ENCODE measurements at regions not wholly inside any gene's neighbourhood (a gene's known extent, or its start where the extent isn't known, plus 50 kb on each side); places are given as distances from the start of the nearest gene placed in this dataset.
"Not testable (repeated sequence)": the region's sequence is repeated elsewhere in the genome, so short reads cannot be mapped to it uniquely, and the experiment has no call there.

DNA sequence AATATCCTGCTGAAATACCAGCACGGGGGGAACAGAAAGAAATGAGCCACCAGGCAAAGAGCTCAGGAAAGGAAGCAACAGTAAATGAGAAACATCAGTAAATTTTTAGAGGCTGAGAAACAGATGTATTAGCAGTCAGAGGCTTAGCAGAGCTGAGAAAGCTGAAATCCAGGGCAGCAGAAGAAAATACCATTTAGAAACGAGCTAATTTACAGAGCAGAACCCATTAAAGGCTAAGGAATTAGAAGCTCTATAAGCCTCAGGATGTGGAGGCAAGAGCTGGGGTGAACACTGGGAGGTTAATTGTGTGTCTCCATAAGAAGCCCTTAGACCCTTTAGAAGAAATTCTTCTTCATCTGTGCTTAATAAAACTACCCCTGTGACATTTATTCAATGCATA lies 178.6 kb upstream of the RGS17 start:
- H3K4me3 ChIP-seq, result no peak overlapping the region
- no peaks in the 10 kb centered on the region for H3K4me1 ChIP-seq
- H3K36me3 ChIP-seq, result no peaks in the 10 kb centered on the region
- no peaks in the 10 kb centered on the region for H3K27me3 ChIP-seq
- no peak overlapping the region for H3K9ac ChIP-seq (ENCODE audit: low read depth in 2 of 2, low read length in 2 of 2)
- intact Hi-C loops (cut with DNase I), result loop anchor here (5.0 to 10.0 kb wide), 2 partner anchors 77 to 275 kb away; no protein-coding TSS in a partner anchor
- TF ChIP-seq, protein P1, sequence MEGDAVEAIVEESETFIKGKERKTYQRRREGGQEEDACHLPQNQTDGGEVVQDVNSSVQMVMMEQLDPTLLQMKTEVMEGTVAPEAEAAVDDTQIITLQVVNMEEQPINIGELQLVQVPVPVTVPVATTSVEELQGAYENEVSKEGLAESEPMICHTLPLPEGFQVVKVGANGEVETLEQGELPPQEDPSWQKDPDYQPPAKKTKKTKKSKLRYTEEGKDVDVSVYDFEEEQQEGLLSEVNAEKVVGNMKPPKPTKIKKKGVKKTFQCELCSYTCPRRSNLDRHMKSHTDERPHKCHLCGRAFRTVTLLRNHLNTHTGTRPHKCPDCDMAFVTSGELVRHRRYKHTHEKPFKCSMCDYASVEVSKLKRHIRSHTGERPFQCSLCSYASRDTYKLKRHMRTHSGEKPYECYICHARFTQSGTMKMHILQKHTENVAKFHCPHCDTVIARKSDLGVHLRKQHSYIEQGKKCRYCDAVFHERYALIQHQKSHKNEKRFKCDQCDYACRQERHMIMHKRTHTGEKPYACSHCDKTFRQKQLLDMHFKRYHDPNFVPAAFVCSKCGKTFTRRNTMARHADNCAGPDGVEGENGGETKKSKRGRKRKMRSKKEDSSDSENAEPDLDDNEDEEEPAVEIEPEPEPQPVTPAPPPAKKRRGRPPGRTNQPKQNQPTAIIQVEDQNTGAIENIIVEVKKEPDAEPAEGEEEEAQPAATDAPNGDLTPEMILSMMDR (IDR thresholded peaks at IDR 0.05), result no peak
- H3K27ac ChIP-seq, result no peak overlapping the region
- no peaks in the 10 kb centered on the region for H3K9me3 ChIP-seq
- no peak for DNase-seq

DNA sequence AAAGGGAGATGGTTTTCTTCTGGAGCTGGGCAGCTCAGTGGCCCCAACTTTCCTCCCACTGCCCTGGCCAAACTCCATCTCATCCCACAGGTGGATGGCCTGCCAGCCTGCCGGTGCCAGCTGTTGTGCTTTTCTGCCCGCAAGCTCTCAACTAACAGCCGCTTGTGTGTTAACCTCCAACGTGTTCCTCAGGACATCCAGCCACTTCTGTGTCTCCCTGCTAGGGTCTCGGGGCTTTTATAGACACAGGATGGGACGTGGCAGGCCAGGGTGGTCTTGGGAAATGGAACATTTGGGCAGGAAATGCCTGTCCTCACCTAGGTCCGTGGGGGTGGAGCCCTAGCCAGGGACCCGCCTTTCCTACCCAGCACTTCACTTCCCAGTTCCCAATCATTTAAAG lies 171.1 kb upstream of the RGS17 start:
- Histone ChIP-seq H3K9ac (ENCODE audit: low read depth in 2 of 2, low read length in 2 of 2) (no peak overlapping the region), H3K27me3 (no peaks in the 10 kb centered on the region), H3K4me3 (no peak overlapping the region), H3K36me3 (no peaks in the 10 kb centered on the region), H3K9me3 (no peaks in the 10 kb centered on the region), H3K27ac (no peak overlapping the region), H3K4me1 (no peaks in the 10 kb centered on the region)
- intact Hi-C loops (cut with DNase I), result no loop called here
- no peak for DNase-seq
- TF ChIP-seq, protein P1 (IDR thresholded peaks at IDR 0.05), result no peak

DNA sequence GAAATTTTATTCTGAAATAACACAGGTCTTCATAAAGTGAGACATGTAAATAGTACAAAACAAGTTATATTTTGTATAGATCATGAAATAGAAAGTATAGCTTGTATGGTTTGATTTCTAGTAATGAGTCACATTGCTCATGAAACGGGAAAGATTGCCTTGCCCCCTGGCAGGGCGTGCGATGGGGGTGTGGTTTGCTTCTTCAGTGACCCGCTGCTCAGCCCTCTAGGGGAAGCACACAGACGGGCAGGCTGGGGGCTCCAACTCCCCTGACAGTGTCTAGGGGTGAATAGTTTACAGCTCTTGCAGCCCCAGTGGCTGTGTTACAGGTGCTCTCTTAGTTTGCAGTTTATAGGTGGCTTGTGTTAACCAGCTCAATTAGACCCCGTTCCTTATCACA lies 170.5 kb upstream of the RGS17 start:
- Histone ChIP-seq H3K27ac (no peak overlapping the region), H3K9me3 (no peaks in the 10 kb centered on the region), H3K4me3 (no peak overlapping the region), H3K36me3 (no peaks in the 10 kb centered on the region), H3K4me1 (no peaks in the 10 kb centered on the region), H3K27me3 (no peaks in the 10 kb centered on the region), H3K9ac (ENCODE audit: low read depth in 2 of 2, low read length in 2 of 2) (no peak overlapping the region)
- TF ChIP-seq, protein P1 (IDR thresholded peaks at IDR 0.05), result no peak
- DNase-seq, result no peak
- intact Hi-C loops (cut with DNase I), result no loop called here

DNA sequence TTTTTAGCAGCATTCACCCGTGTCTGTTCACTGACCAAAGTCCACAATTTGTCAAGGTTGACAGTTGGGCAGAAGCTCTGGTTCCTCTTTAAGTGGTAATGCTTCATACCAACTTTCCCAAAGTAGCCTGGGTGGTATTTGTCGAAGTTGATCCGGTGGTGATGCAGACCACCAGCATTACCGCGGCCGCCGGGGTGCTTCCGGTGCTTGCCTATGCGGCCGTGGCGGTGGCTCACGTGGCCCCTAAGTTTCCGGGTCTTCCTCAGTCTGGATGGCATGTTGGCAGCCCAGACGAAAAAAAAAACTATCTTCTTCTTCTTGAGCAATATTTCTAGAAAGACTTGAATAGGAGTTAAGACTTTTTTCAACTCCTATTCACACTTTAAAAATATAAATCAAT lies 151.4 kb upstream of the RGS17 start:
- H3K9me3 ChIP-seq; H3K27ac ChIP-seq; H3K36me3 ChIP-seq; H3K4me1 ChIP-seq; H3K4me3 ChIP-seq; intact Hi-C loops (cut with DNase I); DNase-seq; H3K9ac ChIP-seq (ENCODE audit: low read depth in 2 of 2, low read length in 2 of 2); H3K27me3 ChIP-seq: not testable (repeated sequence)

DNA sequence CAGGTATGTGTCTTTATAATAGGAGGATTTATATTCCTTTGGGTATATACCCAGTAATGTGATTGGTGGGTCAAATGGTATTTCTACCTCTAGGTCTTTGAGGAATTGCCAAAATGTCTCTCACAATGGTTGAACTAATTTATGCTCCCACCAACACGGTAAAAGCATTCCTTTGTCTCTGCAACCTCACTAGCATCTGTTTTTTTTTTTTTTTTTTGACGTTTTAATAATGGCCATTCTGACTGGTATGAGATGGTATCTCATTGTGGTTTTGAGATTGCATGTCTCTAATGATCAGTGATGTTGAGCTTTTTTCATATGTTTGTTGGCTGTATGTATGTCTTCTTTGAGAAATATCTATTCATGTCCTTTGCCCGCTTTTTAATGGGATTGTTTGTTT lies 144.9 kb upstream of the RGS17 start:
- no peak overlapping the region for H3K4me3 ChIP-seq
- no peaks in the 10 kb centered on the region for H3K27me3 ChIP-seq
- TF ChIP-seq, protein P1 (IDR thresholded peaks at IDR 0.05), result no peak
- H3K36me3 ChIP-seq, result no peaks in the 10 kb centered on the region
- no peak overlapping the region for H3K9ac ChIP-seq (ENCODE audit: low read depth in 2 of 2, low read length in 2 of 2)
- H3K9me3 ChIP-seq, result no peaks in the 10 kb centered on the region
- intact Hi-C loops (cut with DNase I), result no loop called here
- H3K27ac ChIP-seq, result no peak overlapping the region
- DNase-seq, result no peak
- no peaks in the 10 kb centered on the region for H3K4me1 ChIP-seq

DNA sequence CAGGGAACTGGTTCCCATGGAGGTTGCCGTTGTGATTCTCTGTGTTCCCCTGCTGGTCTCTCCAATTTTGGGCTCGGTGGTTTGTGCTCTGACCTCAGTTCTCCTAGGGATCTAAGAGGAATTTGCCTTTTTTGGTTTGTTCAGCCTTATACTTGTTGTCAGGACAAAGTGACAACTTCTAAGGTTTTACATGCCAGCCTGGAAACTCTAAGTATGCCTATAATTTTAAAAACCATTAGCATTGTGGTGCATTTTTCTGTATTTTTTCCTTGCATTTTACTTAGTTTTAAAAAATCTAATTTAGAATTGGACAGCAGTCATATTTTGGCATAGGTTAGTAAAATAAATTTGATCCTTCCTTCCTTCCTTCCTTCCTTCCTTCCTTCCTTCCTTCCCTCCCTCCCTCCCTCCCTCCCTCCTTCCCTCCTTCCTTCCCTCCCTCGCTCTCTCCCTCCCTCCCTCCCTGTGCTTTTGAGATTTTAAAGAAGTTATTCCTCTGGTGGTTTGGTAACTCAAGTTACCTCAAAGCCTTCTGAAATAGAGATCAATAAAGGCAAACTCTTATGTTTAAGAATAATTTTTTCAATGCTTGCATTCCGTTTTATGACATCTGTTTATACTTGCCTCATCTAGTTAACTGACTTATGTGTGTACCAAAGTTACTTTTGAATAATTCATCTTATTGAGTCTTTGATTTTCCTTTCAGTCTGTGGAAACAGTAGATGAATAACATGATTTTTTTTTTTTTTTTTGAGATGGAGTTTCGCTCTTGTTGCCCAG lies 141.3 kb upstream of the RGS17 start:
- TF ChIP-seq, protein P1 (IDR thresholded peaks at IDR 0.05), result no peak
- Histone ChIP-seq H3K4me3 (no peak overlapping the region), H3K4me1 (no peaks in the 10 kb centered on the region), H3K27ac (no peak overlapping the region), H3K9ac (ENCODE audit: low read depth in 2 of 2, low read length in 2 of 2) (no peak overlapping the region), H3K27me3 (no peaks in the 10 kb centered on the region), H3K36me3 (no peaks in the 10 kb centered on the region), H3K9me3 (no peaks in the 10 kb centered on the region)
- intact Hi-C loops (cut with DNase I), result no loop called here
- no peak for DNase-seq
